ENCODE measurements at regions not wholly inside any gene's neighbourhood (a gene's known extent, or its start where the extent isn't known, plus 50 kb on each side); places are given as distances from the start of the nearest gene placed in this dataset.
"Not testable (repeated sequence)": the region's sequence is repeated elsewhere in the genome, so short reads cannot be mapped to it uniquely, and the experiment has no call there.

GRCh38 chr15:60138397-60138968 lies 134.4 kb downstream of the FOXB1 start:
- DNase-seq, result no peak

- no peak for DNase-seq
Observed at GRCh38 chr15:60152386-60152785, 148.3 kb downstream of the FOXB1 start.

- no peak for DNase-seq
Observed at GRCh38 chr15:60154764-60155325, 150.7 kb downstream of the FOXB1 start.

GRCh38 chr15:60155661-60156060 lies 151.6 kb downstream of the FOXB1 start:
- peak; percentile 41 for DNase-seq

- no peak for DNase-seq
Observed at GRCh38 chr15:60160909-60161308, 156.8 kb downstream of the FOXB1 start.

- DNase-seq, result no peak
Observed at GRCh38 chr15:60161704-60162103, 157.6 kb downstream of the FOXB1 start.

- DNase-seq, result no peak
Observed at GRCh38 chr15:60162251-60162967, 158.3 kb downstream of the FOXB1 start.

- DNase-seq, result no peak
Observed at GRCh38 chr15:60162968-60163355, 158.9 kb downstream of the FOXB1 start.

- no peak for DNase-seq
Observed at GRCh38 chr15:60165111-60165510, 161.0 kb downstream of the FOXB1 start.

GRCh38 chr15:60172143-60172542 lies 168.0 kb downstream of the FOXB1 start:
- no peak for DNase-seq

- DNase-seq, result peak; percentile 37
Observed at GRCh38 chr15:60179786-60180391, 175.8 kb downstream of the FOXB1 start.

GRCh38 chr15:60181957-60182356 lies 177.8 kb downstream of the FOXB1 start:
- not testable (repeated sequence) for DNase-seq

- DNase-seq, result no peak
Observed at GRCh38 chr15:60183366-60183765, 179.3 kb downstream of the FOXB1 start.

- DNase-seq, result peak; percentile 8
Observed at GRCh38 chr15:60184579-60184978, 180.5 kb downstream of the FOXB1 start.

- DNase-seq, result no peak
Observed at GRCh38 chr15:60191016-60191415, 186.9 kb downstream of the FOXB1 start.

- DNase-seq, result no peak
Observed at GRCh38 chr15:60191821-60192220, 187.7 kb downstream of the FOXB1 start.

GRCh38 chr15:60195611-60196010 lies 191.5 kb downstream of the FOXB1 start:
- no peak for DNase-seq

GRCh38 chr15:60204131-60204885 lies 193.5 kb downstream of the ANXA2 start:
- no peak for DNase-seq

GRCh38 chr15:60208709-60209108 lies 189.1 kb downstream of the ANXA2 start:
- no peak for DNase-seq

GRCh38 chr15:60212536-60212935 lies 185.2 kb downstream of the ANXA2 start:
- peak; percentile 15 for DNase-seq

- no peak for DNase-seq
Observed at GRCh38 chr15:60213377-60214000, 184.3 kb downstream of the ANXA2 start.

GRCh38 chr15:60214201-60214600 lies 183.6 kb downstream of the ANXA2 start:
- no peak for DNase-seq

Data from HCEC 1CT (cell line).